HG02943 (cell line): ENCODE measurements at regions not wholly inside any gene's neighbourhood (a gene's known extent, or its start where the extent isn't known, plus 50 kb on each side); places are given as distances from the start of the nearest gene placed in this dataset.

Source experiments
- ATAC-seq: cut with Tn5 transposase; IDR thresholded peaks from one replicate; pipeline ENCODE4 v1.9.1; 2021; ENCODE audit warnings: mild to moderate bottlenecking, low read depth, moderate library complexity; ENCODE audit not compliant: unreplicated experiment

- ATAC-seq = no peak
Measured at GRCh38 chr9:129336601-129337331, 158.7 kb upstream of the IER5L start.

GRCh38 chr9:129336130-129336528, 158.1 kb upstream of the IER5L start:
- ATAC-seq = no peak

- ATAC-seq = no peak
Measured at GRCh38 chr9:129335464-129336129, 157.5 kb upstream of the IER5L start.

GRCh38 chr9:129334105-129334935, 156.3 kb upstream of the IER5L start:
- ATAC-seq = no peak

GRCh38 chr9:129333617-129334104, 155.6 kb upstream of the IER5L start:
- ATAC-seq = no peak

- ATAC-seq = no peak
Measured at GRCh38 chr9:129332581-129332980, 154.5 kb upstream of the IER5L start.

GRCh38 chr9:129331772-129332500, 153.9 kb upstream of the IER5L start:
- ATAC-seq = no peak

- ATAC-seq = no peak
Measured at GRCh38 chr9:129331493-129331765, 153.4 kb upstream of the IER5L start.

GRCh38 chr9:129330711-129331492, 152.8 kb upstream of the IER5L start:
- ATAC-seq = no peak

- ATAC-seq = no peak
Measured at GRCh38 chr9:129328355-129329042, 150.4 kb upstream of the IER5L start.

GRCh38 chr9:129327552-129328328, 149.7 kb upstream of the IER5L start:
- ATAC-seq = no peak

GRCh38 chr9:129326061-129327005, 148.3 kb upstream of the IER5L start:
- ATAC-seq = no peak

- no peak for ATAC-seq
Measured at GRCh38 chr9:129324808-129325502, 146.9 kb upstream of the IER5L start.

GRCh38 chr9:129323999-129324553, 146.0 kb upstream of the IER5L start:
- no peak for ATAC-seq

- no peak for ATAC-seq
Measured at GRCh38 chr9:129323376-129323998, 145.4 kb upstream of the IER5L start.
